Smooth muscle cell (in vitro differentiated cells): ENCODE measurements at regions not wholly inside any gene's neighbourhood (a gene's known extent, or its start where the extent isn't known, plus 50 kb on each side); places are given as distances from the start of the nearest gene placed in this dataset.

Experiments used
- DNase-seq: peaks from one replicate; lab custom pipeline; 2025; ENCODE audit not compliant: unreplicated experiment; lab: John Stamatoyannopoulos, UW
- H2AFZ ChIP-seq: fragments of 200-600 bp; sonication (generic); 2 replicates; pipeline ENCODE4 v1.6.0; 2016; ENCODE audit warnings: antibody characterized with exemption, low read depth, mild to moderate bottlenecking
- H3F3A ChIP-seq: fragments of 200-600 bp; sonication (generic); 2 replicates; pipeline ENCODE4 v1.6.0; 2017; ENCODE audit warnings: antibody characterized with exemption, low read depth
- H3K27ac ChIP-seq: fragments of 200-600 bp; sonication (generic); 2 replicates; pipeline ENCODE4 v1.5.1; 2016; ENCODE audit warnings: low read depth, mild to moderate bottlenecking
- H3K27me3 ChIP-seq: fragments of 200-600 bp; sonication (generic); 2 replicates; pipeline ENCODE4 v1.6.1; 2016; ENCODE audit warnings: low read depth, mild to moderate bottlenecking
- H3K36me3 ChIP-seq: fragments of 200-600 bp; sonication (generic); 2 replicates; pipeline ENCODE4 v1.5.1; 2016; ENCODE audit warnings: low read depth
- H3K4me1 ChIP-seq: fragments of 200-600 bp; sonication (generic); 2 replicates; pipeline ENCODE4 v1.5.1; 2016; ENCODE audit warnings: low read depth
- H3K4me2 ChIP-seq: fragments of 200-600 bp; sonication (generic); 2 replicates; pipeline ENCODE4 v1.6.0; 2016; ENCODE audit warnings: mild to moderate bottlenecking
- H3K4me3 ChIP-seq: fragments of 200-600 bp; sonication (generic); 2 replicates; pipeline ENCODE4 v1.5.1; 2016; ENCODE audit warnings: mild to moderate bottlenecking
- H3K79me2 ChIP-seq: fragments of 200-600 bp; sonication (generic); 2 replicates; pipeline ENCODE4 v1.6.0; 2016; ENCODE audit warnings: low read depth, mild to moderate bottlenecking
- H3K9ac ChIP-seq: fragments of 200-600 bp; sonication (generic); 2 replicates; pipeline ENCODE4 v1.6.0; 2016; ENCODE audit warnings: low read depth
- H3K9me3 ChIP-seq: fragments of 200-600 bp; sonication (generic); replicated peaks from 2 replicates; pipeline ENCODE4 v1.5.1; 2016; ENCODE audit warnings: low read depth
- H4K20me1 ChIP-seq: fragments of 200-600 bp; sonication (generic); 2 replicates; pipeline ENCODE4 v1.6.0; 2016; ENCODE audit warnings: low read depth
- WGBS: methylation state at CpG from one replicate; pipeline ENCODE4 v1.1.7; 2016; ENCODE audit warnings: low lambda C conversion rate; 5-methylcytosine and 5-hydroxymethylcytosine counted together
- TF ChIP-seq, protein P1 (sequence below): fragments of 200-600 bp; sonication (generic); IDR thresholded peaks from 2 replicates; pipeline ENCODE4 v1.5.1; 2017; ENCODE audit warnings: borderline replicate concordance, mild to moderate bottlenecking, antibody characterized with exemption; ENCODE audit not compliant: insufficient read depth, poor library complexity, severe bottlenecking

DNA sequence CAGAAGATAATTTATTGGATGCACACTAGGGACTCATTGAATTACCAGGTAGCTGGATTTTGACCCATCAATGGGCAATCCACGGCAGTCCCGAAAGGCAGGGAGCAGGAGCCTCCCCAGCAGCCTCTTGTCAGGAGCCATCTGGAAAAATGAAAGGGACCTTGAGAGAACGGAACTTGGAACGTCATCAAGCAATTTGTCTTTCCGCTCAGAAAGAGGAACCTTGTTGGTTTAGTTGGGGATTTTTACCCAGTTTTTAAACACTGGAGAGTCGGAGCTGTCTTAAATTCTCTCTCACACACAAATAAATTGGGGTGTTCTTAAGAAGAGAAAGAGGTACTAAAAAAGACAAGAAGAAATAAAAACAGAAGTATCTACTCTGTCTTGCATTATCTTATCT, 1351.7 kb upstream of the TMEM132C start:
- no peaks in the 10 kb centered on the region for H4K20me1 ChIP-seq
- 94% methylated on average over 6 of the region's 6 CpGs for WGBS
- H3K79me2 ChIP-seq = no peaks in the 10 kb centered on the region
- TF ChIP-seq, protein P1, sequence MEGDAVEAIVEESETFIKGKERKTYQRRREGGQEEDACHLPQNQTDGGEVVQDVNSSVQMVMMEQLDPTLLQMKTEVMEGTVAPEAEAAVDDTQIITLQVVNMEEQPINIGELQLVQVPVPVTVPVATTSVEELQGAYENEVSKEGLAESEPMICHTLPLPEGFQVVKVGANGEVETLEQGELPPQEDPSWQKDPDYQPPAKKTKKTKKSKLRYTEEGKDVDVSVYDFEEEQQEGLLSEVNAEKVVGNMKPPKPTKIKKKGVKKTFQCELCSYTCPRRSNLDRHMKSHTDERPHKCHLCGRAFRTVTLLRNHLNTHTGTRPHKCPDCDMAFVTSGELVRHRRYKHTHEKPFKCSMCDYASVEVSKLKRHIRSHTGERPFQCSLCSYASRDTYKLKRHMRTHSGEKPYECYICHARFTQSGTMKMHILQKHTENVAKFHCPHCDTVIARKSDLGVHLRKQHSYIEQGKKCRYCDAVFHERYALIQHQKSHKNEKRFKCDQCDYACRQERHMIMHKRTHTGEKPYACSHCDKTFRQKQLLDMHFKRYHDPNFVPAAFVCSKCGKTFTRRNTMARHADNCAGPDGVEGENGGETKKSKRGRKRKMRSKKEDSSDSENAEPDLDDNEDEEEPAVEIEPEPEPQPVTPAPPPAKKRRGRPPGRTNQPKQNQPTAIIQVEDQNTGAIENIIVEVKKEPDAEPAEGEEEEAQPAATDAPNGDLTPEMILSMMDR = no peak
- H3K9me3 ChIP-seq = no peaks in the 10 kb centered on the region
- no peak overlapping the region for H2AFZ ChIP-seq
- H3K9ac ChIP-seq = no peak overlapping the region
- no peak overlapping the region for H3K27ac ChIP-seq
- H3K4me3 ChIP-seq = no peak overlapping the region
- H3K27me3 ChIP-seq = no peaks in the 10 kb centered on the region
- no peaks in the 10 kb centered on the region for H3F3A ChIP-seq
- H3K36me3 ChIP-seq = no peaks in the 10 kb centered on the region
- no peak for DNase-seq
- no peak overlapping the region for H3K4me2 ChIP-seq
- no peaks in the 10 kb centered on the region for H3K4me1 ChIP-seq

DNA sequence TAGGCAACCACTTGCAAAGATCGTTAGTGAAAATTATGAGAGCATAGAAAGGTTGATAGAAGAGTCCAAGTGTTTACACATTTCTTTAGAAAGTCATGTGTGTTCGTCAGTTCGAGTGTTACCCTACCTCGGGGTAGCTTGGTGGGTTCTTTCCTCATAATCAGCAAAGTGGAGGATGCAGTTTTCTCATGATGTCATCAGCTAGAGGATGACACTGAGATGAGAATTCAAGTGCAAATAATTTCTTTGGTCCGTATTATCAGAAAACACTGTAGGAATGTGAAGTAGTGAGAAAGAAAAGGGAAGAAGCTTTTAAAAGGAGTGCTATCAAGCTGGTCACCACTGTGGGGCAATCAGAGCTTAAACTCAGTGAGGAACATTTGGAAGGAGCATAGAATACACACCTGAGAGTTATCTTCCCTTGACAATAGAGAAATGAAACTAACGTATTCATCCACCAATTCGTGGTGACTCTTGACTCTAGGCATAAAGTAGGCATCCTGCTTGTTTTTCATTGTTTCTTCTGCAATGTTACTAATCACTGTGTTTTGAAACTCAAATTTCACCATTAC, 1340.9 kb upstream of the TMEM132C start:
- Histone ChIP-seq H3K4me2 (no peak overlapping the region), H3K27ac (no peak overlapping the region), H3K79me2 (no peaks in the 10 kb centered on the region), H3F3A (no peaks in the 10 kb centered on the region), H3K9ac (no peak overlapping the region), H2AFZ (no peak overlapping the region), H3K4me3 (no peak overlapping the region), H3K36me3 (no peaks in the 10 kb centered on the region), H4K20me1 (no peaks in the 10 kb centered on the region), H3K9me3 (no peaks in the 10 kb centered on the region), H3K27me3 (no peaks in the 10 kb centered on the region), H3K4me1 (no peaks in the 10 kb centered on the region)
- DNase-seq = no peak
- TF ChIP-seq, protein P1 = no peak
- WGBS = 80% methylated on average over 7 of the region's 7 CpGs

DNA sequence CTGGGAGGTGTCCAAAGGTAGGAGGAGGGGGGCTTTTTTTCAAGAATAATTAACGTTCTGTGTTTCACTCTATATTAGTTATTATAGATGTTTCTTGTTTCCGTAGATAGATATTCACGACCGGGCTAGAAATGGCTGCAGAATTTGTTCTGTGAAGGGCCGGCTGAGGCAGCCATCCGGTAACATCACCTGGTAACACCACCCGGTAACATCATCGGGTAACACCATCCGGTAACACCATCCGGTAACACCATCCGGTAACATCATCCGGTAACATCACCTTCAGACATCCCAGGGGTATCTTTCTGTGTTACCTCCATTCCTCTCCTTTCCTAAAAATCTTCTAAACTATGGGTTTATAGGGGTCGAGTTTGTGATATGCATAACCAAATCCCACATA, 1336.7 kb upstream of the TMEM132C start:
- Histone ChIP-seq H3K36me3 (no peaks in the 10 kb centered on the region), H2AFZ (no peak overlapping the region), H3K79me2 (no peaks in the 10 kb centered on the region), H3K27ac (no peak overlapping the region), H3F3A (no peaks in the 10 kb centered on the region), H3K4me3 (no peak overlapping the region), H4K20me1 (no peaks in the 10 kb centered on the region), H3K4me2 (no peak overlapping the region), H3K9me3 (no peaks in the 10 kb centered on the region), H3K27me3 (no peaks in the 10 kb centered on the region), H3K9ac (no peak overlapping the region), H3K4me1 (no peaks in the 10 kb centered on the region)
- no peak for DNase-seq
- 95% methylated on average over 13 of the region's 13 CpGs for WGBS
- TF ChIP-seq, protein P1 = no peak

DNA sequence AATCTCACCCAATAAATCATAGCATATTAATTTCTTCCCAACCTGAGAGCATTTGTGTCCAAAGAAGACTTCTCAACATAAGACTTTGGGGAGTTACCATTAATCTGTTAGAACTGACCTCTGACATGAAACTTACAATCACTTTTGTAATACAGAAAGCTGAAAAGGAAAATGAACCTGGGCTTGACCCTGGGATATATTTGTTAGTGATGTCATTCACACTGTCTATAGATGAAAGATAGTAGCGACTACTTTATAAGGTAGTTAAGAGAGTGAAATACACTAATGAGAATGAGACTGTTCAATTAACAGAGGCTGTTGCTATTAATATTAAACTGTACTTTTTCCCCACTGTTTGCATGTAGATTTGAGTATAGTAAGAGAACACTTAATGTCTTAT, 1334.8 kb upstream of the TMEM132C start:
- no peaks in the 10 kb centered on the region for H3K27me3 ChIP-seq
- H2AFZ ChIP-seq = no peak overlapping the region
- H3K4me1 ChIP-seq = no peaks in the 10 kb centered on the region
- H3K79me2 ChIP-seq = no peaks in the 10 kb centered on the region
- H3F3A ChIP-seq = no peaks in the 10 kb centered on the region
- H3K9me3 ChIP-seq = no peaks in the 10 kb centered on the region
- DNase-seq = no peak
- H4K20me1 ChIP-seq = no peaks in the 10 kb centered on the region
- H3K36me3 ChIP-seq = no peaks in the 10 kb centered on the region
- TF ChIP-seq, protein P1 = no peak
- H3K4me3 ChIP-seq = no peak overlapping the region
- no peak overlapping the region for H3K27ac ChIP-seq
- WGBS = 82% methylated on average over 1 of the region's 1 CpG
- no peak overlapping the region for H3K9ac ChIP-seq
- H3K4me2 ChIP-seq = no peak overlapping the region
